AG04450 (cell line): ENCODE measurements at regions not wholly inside any gene's neighbourhood (a gene's known extent, or its start where the extent isn't known, plus 50 kb on each side); places are given as distances from the start of the nearest gene placed in this dataset.

Source experiments
- CTCF ChIA-PET: fragments of 300-600, 350-600 bp; formaldehyde crosslinking; extraction: SDS; loops from one replicate; lab custom pipeline; 2022; ENCODE audit warnings: antibody characterized with exemption, inconsistent platforms; lab: Charles Lee
- POLR2A ChIA-PET: fragments of 350-600 bp; formaldehyde crosslinking; extraction: SDS; loops from one replicate; lab custom pipeline; 2021; ENCODE audit warnings: antibody characterized with exemption, inconsistent platforms; lab: Yijun Ruan, JAX
- DNase-seq: peaks from one replicate; pipeline ENCODE4 v3.0.0-alpha.2; 2011; ENCODE audit warnings: low read depth, low spot score
- H3K27ac ChIP-seq: one replicate; pipeline ENCODE4 v1.5.1; 2012; ENCODE audit warnings: low read depth, low read length, control low read depth
- H3K27me3 ChIP-seq: one replicate; pipeline ENCODE4 v1.6.0; 2012; ENCODE audit warnings: low read length; ENCODE audit not compliant: control insufficient read depth, insufficient read depth
- H3K4me3 ChIP-seq: 2 replicates; pipeline ENCODE4 v1.5.1; 2011; ENCODE audit warnings: mild to moderate bottlenecking, low read depth, low read length, control low read depth
- H3K9me3 ChIP-seq: 2 replicates; pipeline ENCODE4 v1.5.1; 2012; ENCODE audit warnings: low read length; ENCODE audit not compliant: control insufficient read depth, insufficient read depth
- TF ChIP-seq, protein P1 (sequence below): IDR thresholded peaks from 2 replicates; pipeline ENCODE4 v1.5.1; 2011; ENCODE audit warnings: low read depth, low read length, control low read depth, inconsistent platforms

DNA sequence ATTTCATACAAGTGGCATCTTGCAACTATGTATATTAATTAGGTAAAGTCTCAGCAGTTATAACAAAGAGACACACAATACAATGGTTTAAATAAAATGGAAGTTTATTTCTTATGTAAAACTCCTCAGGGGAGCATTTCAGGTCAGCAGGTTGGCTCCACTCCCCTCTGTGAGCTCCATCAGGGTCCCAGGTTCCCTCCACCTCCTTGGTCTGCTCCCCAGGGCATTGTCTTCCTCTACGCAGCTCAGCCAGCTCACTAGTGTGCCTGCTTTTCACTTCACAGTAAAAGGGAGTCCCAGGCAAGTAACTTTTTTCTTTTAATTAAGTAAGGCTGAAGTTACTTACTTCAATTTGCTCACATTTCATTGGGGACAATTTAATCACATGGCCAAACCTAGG, 135.3 kb upstream of the FNDC3A start:
- Histone ChIP-seq H3K9me3 (peaks cover under 1% of the 10 kb centered on the region; the same call in 1 of the 2 replicates), H3K27me3 (no peaks in the 10 kb centered on the region), H3K27ac (no peak overlapping the region), H3K4me3 (no peak overlapping the region)
- POLR2A ChIA-PET: no interaction called here
- DNase-seq: no peak
- TF ChIP-seq, protein P1, sequence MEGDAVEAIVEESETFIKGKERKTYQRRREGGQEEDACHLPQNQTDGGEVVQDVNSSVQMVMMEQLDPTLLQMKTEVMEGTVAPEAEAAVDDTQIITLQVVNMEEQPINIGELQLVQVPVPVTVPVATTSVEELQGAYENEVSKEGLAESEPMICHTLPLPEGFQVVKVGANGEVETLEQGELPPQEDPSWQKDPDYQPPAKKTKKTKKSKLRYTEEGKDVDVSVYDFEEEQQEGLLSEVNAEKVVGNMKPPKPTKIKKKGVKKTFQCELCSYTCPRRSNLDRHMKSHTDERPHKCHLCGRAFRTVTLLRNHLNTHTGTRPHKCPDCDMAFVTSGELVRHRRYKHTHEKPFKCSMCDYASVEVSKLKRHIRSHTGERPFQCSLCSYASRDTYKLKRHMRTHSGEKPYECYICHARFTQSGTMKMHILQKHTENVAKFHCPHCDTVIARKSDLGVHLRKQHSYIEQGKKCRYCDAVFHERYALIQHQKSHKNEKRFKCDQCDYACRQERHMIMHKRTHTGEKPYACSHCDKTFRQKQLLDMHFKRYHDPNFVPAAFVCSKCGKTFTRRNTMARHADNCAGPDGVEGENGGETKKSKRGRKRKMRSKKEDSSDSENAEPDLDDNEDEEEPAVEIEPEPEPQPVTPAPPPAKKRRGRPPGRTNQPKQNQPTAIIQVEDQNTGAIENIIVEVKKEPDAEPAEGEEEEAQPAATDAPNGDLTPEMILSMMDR: no peak
- CTCF ChIA-PET: no interaction called here

DNA sequence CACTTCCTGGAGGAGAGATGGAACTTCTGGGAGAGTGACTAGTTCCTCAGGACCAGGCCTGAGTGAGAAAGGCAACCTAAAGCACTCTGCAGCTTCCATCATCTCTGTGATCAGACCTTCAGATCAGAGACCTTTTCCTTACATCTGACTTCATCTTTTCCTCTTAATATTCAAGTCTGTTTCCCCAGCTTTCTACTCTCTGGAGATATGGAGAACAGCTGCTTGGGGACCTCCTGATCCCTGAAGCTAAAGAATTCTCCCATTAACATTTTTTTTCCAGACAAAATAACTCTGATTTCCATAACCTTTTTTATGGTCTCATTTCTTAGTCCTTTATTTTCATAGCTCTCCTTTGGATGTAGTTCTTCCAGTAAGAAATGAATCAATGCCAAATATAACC, 133.4 kb upstream of the FNDC3A start:
- no peaks in the 10 kb centered on the region for H3K9me3 ChIP-seq
- H3K27me3 ChIP-seq: no peaks in the 10 kb centered on the region
- DNase-seq: no peak
- ChIA-PET CTCF (no interaction called here), POLR2A (no interaction called here)
- no peak overlapping the region for H3K4me3 ChIP-seq
- TF ChIP-seq, protein P1: no peak
- H3K27ac ChIP-seq: no peak overlapping the region

DNA sequence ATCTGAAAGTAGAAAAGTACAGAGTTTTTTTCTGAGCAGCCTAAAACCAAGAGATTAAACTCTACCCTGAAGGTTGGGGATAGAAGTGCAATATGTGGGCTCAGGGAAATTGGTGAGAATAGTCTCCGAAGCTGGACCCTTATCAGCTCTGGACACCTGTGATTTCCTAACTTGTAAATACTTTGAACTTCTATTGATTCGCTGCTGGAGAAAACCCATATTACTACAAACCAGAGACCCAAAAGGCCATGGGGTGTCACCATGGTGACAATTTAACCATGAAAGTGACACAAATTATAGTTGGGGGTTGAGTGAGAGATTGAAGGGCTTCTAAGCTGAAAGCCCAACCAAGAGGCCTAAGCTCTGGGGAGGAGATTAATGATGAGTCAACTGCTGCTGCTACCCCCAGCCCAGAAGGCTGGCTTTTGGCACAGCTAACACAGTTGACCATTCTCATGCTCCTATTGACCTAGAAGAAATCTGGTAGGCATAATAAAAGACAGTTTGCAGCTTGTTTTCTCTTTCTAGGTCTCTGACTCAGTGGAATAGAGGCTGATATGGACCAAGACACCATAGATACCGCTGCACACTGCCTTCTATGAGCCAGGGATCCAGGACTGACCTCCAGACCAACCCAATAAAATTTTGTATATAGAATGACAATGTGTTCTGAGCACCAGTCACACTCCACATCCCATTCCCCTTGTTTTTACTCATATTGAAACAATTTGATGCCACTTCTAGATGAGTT, 131.9 kb upstream of the FNDC3A start:
- POLR2A ChIA-PET: no interaction called here
- no peak for DNase-seq
- no peaks in the 10 kb centered on the region for H3K27me3 ChIP-seq

DNA sequence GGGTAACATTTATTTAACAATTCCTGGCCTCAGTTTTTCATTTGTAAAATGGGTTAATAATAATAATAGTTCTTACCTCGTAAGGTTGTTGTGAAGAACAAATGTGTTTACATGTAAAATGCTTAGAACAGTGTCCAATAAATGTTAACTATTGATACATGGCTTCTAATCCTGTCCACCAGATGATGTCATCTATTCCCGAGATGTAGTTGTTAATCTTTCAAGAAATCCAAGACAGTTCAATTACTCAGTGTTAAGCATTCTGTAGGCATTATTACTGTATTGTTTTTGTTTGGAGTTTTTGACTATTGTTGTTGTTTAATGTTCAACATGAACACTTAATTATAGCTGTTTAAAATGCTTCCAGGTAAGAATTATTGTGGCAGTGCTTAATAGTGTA, 131.0 kb upstream of the FNDC3A start:
- DNase-seq: no peak
- TF ChIP-seq, protein P1: no peak
- no peaks in the 10 kb centered on the region for H3K27me3 ChIP-seq
- no peak overlapping the region for H3K27ac ChIP-seq
- ChIA-PET CTCF (interaction anchor here (0.6 kb wide), 1 partner anchor 948 kb away, joined by 10 read pairs; no protein-coding TSS in a partner anchor), POLR2A (no interaction called here)
- H3K4me3 ChIP-seq: no peak overlapping the region
- no peaks in the 10 kb centered on the region for H3K9me3 ChIP-seq

More for the DNA sequence above, 131.9 kb upstream of the FNDC3A start:
- TF ChIP-seq, protein P1: no peak
- no peak overlapping the region for H3K4me3 ChIP-seq
- H3K9me3 ChIP-seq: no peaks in the 10 kb centered on the region
- H3K27ac ChIP-seq: no peak overlapping the region
- CTCF ChIA-PET: no interaction called here

DNA sequence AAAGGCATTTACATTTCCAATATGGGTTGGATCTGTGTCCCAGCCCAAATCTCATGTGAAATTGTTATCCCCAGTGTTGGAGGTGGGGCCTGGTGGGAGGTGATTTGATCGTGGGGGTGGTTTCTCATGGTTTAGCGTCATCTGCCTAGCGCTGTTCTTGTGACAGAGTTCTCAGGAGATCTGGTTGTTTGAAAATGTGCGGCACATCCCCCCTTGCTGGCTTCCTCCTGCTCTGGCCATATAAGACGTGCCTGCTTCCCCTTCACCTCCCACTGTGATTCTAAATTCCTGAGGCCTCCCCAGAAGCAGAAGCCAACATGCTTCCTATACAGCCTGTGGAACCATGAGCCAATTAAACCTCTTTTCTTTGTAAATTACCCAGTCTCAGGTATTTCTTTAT, 126.2 kb upstream of the FNDC3A start:
- Histone ChIP-seq H3K4me3 (no peak overlapping the region), H3K27ac (no peak overlapping the region), H3K9me3 (no peaks in the 10 kb centered on the region), H3K27me3 (no peaks in the 10 kb centered on the region)
- ChIA-PET POLR2A (no interaction called here), CTCF (no interaction called here)
- no peak for DNase-seq
- TF ChIP-seq, protein P1: no peak
